H1 (cell line): ENCODE measurements at regions not wholly inside any gene's neighbourhood (a gene's known extent, or its start where the extent isn't known, plus 50 kb on each side); places are given as distances from the start of the nearest gene placed in this dataset.

ENCODE experiments used
- CTCF ChIA-PET: fragments of 300-600 bp; sonication (Branson Sonifier 250); formaldehyde crosslinking; loops from one replicate; lab custom pipeline; 2021; ENCODE audit not compliant: partially characterized antibody; lab: Charles Lee
- POLR2A ChIA-PET: fragments of 300-600 bp; sonication (Branson Sonifier 250); formaldehyde crosslinking; loops from one replicate; lab custom pipeline; 2021; ENCODE audit warnings: inconsistent platforms; ENCODE audit not compliant: partially characterized antibody; lab: Charles Lee
- DNase-seq, 2 experiments: peaks; one replicate each; pipeline versions ENCODE4 v3.0.0 to v3.0.0-alpha.2; 2010 to 2022; ENCODE audit warnings: low spot score in 2 of 2, low read depth in 1 of 2, mixed read lengths in 1 of 2
- FAIRE-seq: peaks from 2 replicates; lab custom pipeline; 2011; peaks lifted over from hg19 to GRCh38; lab: Jason Lieb, UNC
- H2AFZ ChIP-seq: 2 replicates; pipeline ENCODE4 v1.8.1; 2012; ENCODE audit warnings: low read length, inconsistent platforms
- H2AK5ac ChIP-seq: 2 replicates; pipeline ENCODE4 v1.6.1; 2013; ENCODE audit warnings: low read depth, low read length
- H2BK120ac ChIP-seq: replicated peaks from 2 replicates; pipeline ENCODE3; 2013; ENCODE audit warnings: low read depth, low read length, inconsistent platforms
- H2BK12ac ChIP-seq: 2 replicates; pipeline ENCODE4 v1.6.1; 2013; ENCODE audit warnings: low read depth, low read length
- H2BK15ac ChIP-seq: 2 replicates; pipeline ENCODE4 v1.6.1; 2013; ENCODE audit warnings: low read length
- H2BK20ac ChIP-seq: 2 replicates; pipeline ENCODE4 v1.6.1; 2013; ENCODE audit warnings: low read length
- H2BK5ac ChIP-seq: 2 replicates; pipeline ENCODE4 v1.6.1; 2013; ENCODE audit warnings: low read depth, low read length
- H3K14ac ChIP-seq: 2 replicates; pipeline ENCODE4 v1.6.1; 2013; ENCODE audit warnings: inconsistent platforms; ENCODE audit not compliant: insufficient read length
- H3K18ac ChIP-seq: 2 replicates; pipeline ENCODE4 v1.6.1; 2013; ENCODE audit warnings: low read length; ENCODE audit errors: extremely low read depth
- H3K23ac ChIP-seq: 2 replicates; pipeline ENCODE4 v1.6.1; 2013; ENCODE audit warnings: inconsistent platforms; ENCODE audit not compliant: insufficient read length
- H3K23me2 ChIP-seq: 2 replicates; pipeline ENCODE4 v1.6.1; 2013; ENCODE audit warnings: low read depth, low read length
- H3K27ac ChIP-seq: 2 replicates; pipeline ENCODE4 v1.6.1; 2011; ENCODE audit warnings: low read depth, low read length, inconsistent platforms
- H3K27me3 ChIP-seq, 4 experiments: replicated peaks in 1 of 4; 1 replicate in 1 of 4; 2 replicates in 3 of 4; pipeline versions ENCODE4 v1.6.1 to v1.8.1; 2011 to 2013; ENCODE audit warnings: low read length in 3 of 4, mild to moderate bottlenecking in 3 of 4, inconsistent platforms in 2 of 4, mixed read lengths in 2 of 4, moderate library complexity in 1 of 4; ENCODE audit not compliant: control insufficient read depth in 3 of 4, insufficient read depth in 3 of 4; ENCODE audit errors: extremely low read depth in 1 of 4
- H3K36me3 ChIP-seq, 4 experiments: 2 replicates each; pipeline versions ENCODE4 v1.6.1 to v1.8.1; 2011 to 2013; ENCODE audit warnings: mild to moderate bottlenecking in 4 of 4, low read length in 3 of 4, moderate library complexity in 2 of 4, control low read depth in 1 of 4, inconsistent platforms in 1 of 4; ENCODE audit not compliant: insufficient read depth in 4 of 4, control insufficient read depth in 2 of 4
- H3K4ac ChIP-seq: replicated peaks from 2 replicates; pipeline ENCODE3; 2013; ENCODE audit warnings: low read length, low read depth, mixed read lengths, inconsistent platforms; ENCODE audit not compliant: insufficient read length
- H3K4me1 ChIP-seq, 4 experiments: replicated peaks in 1 of 4; 1 replicate in 1 of 4; 2 replicates in 3 of 4; pipeline versions ENCODE4 v1.6.1 to v1.8.1; 2011 to 2013; ENCODE audit warnings: low read length in 3 of 4, inconsistent platforms in 2 of 4, mixed read lengths in 1 of 4; ENCODE audit not compliant: insufficient read depth in 4 of 4, control insufficient read depth in 3 of 4
- H3K4me2 ChIP-seq, 2 experiments: 2 replicates each; pipeline versions ENCODE4 v1.6.1 to v1.8.1; 2011 to 2013; ENCODE audit warnings: low read depth in 2 of 2, low read length in 2 of 2, control low read depth in 1 of 2, inconsistent platforms in 1 of 2, mild to moderate bottlenecking in 1 of 2; ENCODE audit not compliant: insufficient read depth in 1 of 2
- H3K4me3 ChIP-seq, 4 experiments: fragments of 200-600, 300-600 bp in 1 of 4; sonication (generic), shearing (Covaris generic), sonication (Bioruptor Twin) in 1 of 4; 2 replicates each; pipeline versions ENCODE4 v1.5.1 to v1.8.1; 2011 to 2016; ENCODE audit warnings: low read length in 4 of 4, low read depth in 3 of 4, control low read depth in 2 of 4, inconsistent platforms in 2 of 4, mild to moderate bottlenecking in 2 of 4, mixed read lengths in 1 of 4, moderate library complexity in 1 of 4; ENCODE audit not compliant: insufficient read depth in 2 of 4; ENCODE audit errors: extremely low read depth in 1 of 4
- H3K56ac ChIP-seq: replicated peaks from 2 replicates; pipeline ENCODE3; 2013; ENCODE audit warnings: low read depth, mild to moderate bottlenecking, mixed read lengths, low read length, inconsistent platforms; ENCODE audit not compliant: insufficient read length
- H3K79me1 ChIP-seq: 2 replicates; pipeline ENCODE4 v1.6.1; 2013; ENCODE audit warnings: low read depth, low read length, control low read depth
- H3K79me2 ChIP-seq, 2 experiments: 2 replicates each; pipeline versions ENCODE4 v1.6.1 to v1.8.1; 2012 to 2013; ENCODE audit warnings: low read length in 2 of 2, mild to moderate bottlenecking in 2 of 2, inconsistent platforms in 1 of 2; ENCODE audit not compliant: insufficient read depth in 2 of 2, control insufficient read depth in 1 of 2
- H3K9ac ChIP-seq, 4 experiments: replicated peaks in 1 of 4; 1 replicate in 1 of 4; 2 replicates in 3 of 4; pipeline versions ENCODE4 v1.6.1 to v1.8.1; 2011 to 2013; ENCODE audit warnings: low read depth in 3 of 4, low read length in 3 of 4, control low read depth in 2 of 4, mild to moderate bottlenecking in 2 of 4, moderate library complexity in 2 of 4, inconsistent platforms in 1 of 4; ENCODE audit errors: extremely low read depth in 1 of 4
- H3K9me3 ChIP-seq, 2 experiments: 2 replicates each; pipeline versions ENCODE4 v1.6.1 to v1.8.1; 2012 to 2013; ENCODE audit warnings: mild to moderate bottlenecking in 2 of 2, moderate library complexity in 2 of 2, control low read depth in 1 of 2, inconsistent platforms in 1 of 2, low read depth in 1 of 2, low read length in 1 of 2, mixed read lengths in 1 of 2; ENCODE audit not compliant: insufficient read depth in 2 of 2
- H4K20me1 ChIP-seq, 2 experiments: replicated peaks in 1 of 2; 2 replicates each; pipeline versions ENCODE3 to v1.8.1; 2011 to 2013; ENCODE audit warnings: inconsistent platforms in 2 of 2, low read length in 2 of 2, mild to moderate bottlenecking in 1 of 2; ENCODE audit not compliant: insufficient read depth in 2 of 2, control insufficient read depth in 1 of 2
- H4K5ac ChIP-seq: 2 replicates; pipeline ENCODE4 v1.6.1; 2013; ENCODE audit warnings: low read length, low read depth, mixed read lengths, inconsistent platforms; ENCODE audit not compliant: insufficient read length
- H4K8ac ChIP-seq: 2 replicates; pipeline ENCODE4 v1.8.0; 2013; ENCODE audit warnings: mild to moderate bottlenecking, moderate library complexity, low read length, inconsistent platforms; ENCODE audit not compliant: insufficient read depth; ENCODE audit errors: extremely low read depth
- H4K91ac ChIP-seq: replicated peaks from 2 replicates; pipeline ENCODE3; 2013; ENCODE audit warnings: low read length, mixed read lengths, inconsistent platforms; ENCODE audit not compliant: insufficient read length
- CBX5 ChIP-seq: fragments of 300-800, 300-1000 bp; sonication (generic); IDR thresholded peaks from 2 replicates; pipeline ENCODE4 v1.7.1; 2016; ENCODE audit warnings: antibody characterized with exemption, low read length, low read depth
- EP300 ChIP-seq, 2 experiments: IDR thresholded peaks; 1 replicate in 1 of 2; 2 replicates in 1 of 2; pipeline ENCODE4 v1.6.1; 2011 to 2012; ENCODE audit warnings: low read depth in 2 of 2, low read length in 2 of 2, mild to moderate bottlenecking in 2 of 2, borderline replicate concordance in 1 of 2, inconsistent platforms in 1 of 2, moderate library complexity in 1 of 2
- HDAC6 ChIP-seq: IDR thresholded peaks from one replicate; pipeline ENCODE4 v1.7.1; 2012; ENCODE audit warnings: low read depth, mild to moderate bottlenecking, inconsistent platforms, low read length, moderate library complexity
- KDM4A ChIP-seq: IDR thresholded peaks from one replicate; pipeline ENCODE4 v1.7.1; 2012; ENCODE audit warnings: low read depth, mild to moderate bottlenecking, moderate library complexity, low read length, inconsistent platforms; ENCODE audit not compliant: severe bottlenecking
- KDM5A ChIP-seq: fragments of 200-600 bp; IDR thresholded peaks from 2 replicates; pipeline ENCODE4 v1.7.1; 2012; ENCODE audit warnings: mild to moderate bottlenecking, low read length, inconsistent platforms, mixed read lengths
- MAFK ChIP-seq: IDR thresholded peaks from 2 replicates; pipeline ENCODE4 v1.6.1; 2012; ENCODE audit warnings: low read depth, mild to moderate bottlenecking, improper control_type of control experiment, low read length
- POLR2A ChIP-seq, 2 experiments: IDR thresholded peaks; 1 replicate in 1 of 2; 2 replicates in 1 of 2; pipeline ENCODE4 v1.6.1; 2011; ENCODE audit warnings: low read depth in 2 of 2, low read length in 2 of 2, mild to moderate bottlenecking in 2 of 2; ENCODE audit errors: control extremely low read depth in 1 of 2
- RXRA ChIP-seq: IDR thresholded peaks from 2 replicates; pipeline ENCODE4 v1.6.1; 2011; ENCODE audit warnings: low read depth, mild to moderate bottlenecking, low read length, moderate library complexity; ENCODE audit not compliant: insufficient read depth
- SAP30 ChIP-seq: fragments of 300-600 bp; sonication (generic); IDR thresholded peaks from 2 replicates; pipeline ENCODE4 v1.7.1; 2012; ENCODE audit warnings: low read length, moderate library complexity, mild to moderate bottlenecking, inconsistent platforms; ENCODE audit not compliant: insufficient read depth, insufficient replicate concordance
- SIN3A ChIP-seq, 2 experiments: IDR thresholded peaks in 1 of 2; conservative IDR thresholded peaks in 1 of 2; 2 replicates each; pipeline ENCODE4 v1.6.1; 2011 to 2012; ENCODE audit warnings: low read length in 2 of 2, improper control_type of control experiment in 1 of 2, low read depth in 1 of 2, mild to moderate bottlenecking in 1 of 2
- TAF7 ChIP-seq: optimal IDR thresholded peaks from 2 replicates; pipeline ENCODE3; 2011; ENCODE audit warnings: low read depth, mild to moderate bottlenecking, inconsistent platforms, low read length, moderate library complexity, borderline replicate concordance
- TF ChIP-seq, protein P1 (sequence below): IDR thresholded peaks from 2 replicates; pipeline ENCODE4 v1.6.1; 2012; ENCODE audit warnings: inconsistent platforms

DNA sequence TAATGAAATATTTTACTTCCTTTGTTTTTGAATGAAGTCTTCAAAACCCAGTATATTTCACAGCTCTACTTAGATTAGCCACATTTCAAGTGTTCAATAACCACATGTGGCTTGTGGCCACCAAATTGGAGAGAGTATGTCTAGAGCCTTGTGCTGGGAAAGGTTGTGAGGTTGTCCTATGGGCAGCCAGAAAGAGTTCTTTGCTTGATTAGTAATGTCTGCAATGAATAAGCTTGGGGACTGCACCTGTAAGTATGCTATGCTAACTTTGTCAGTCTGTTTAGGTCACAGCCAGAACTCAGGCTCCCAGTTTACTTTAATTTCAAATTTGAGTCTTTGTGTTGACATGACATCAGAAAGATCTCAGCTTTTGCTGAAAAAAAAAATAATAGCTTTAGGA is 294.9 kb upstream of the SOX14 start:
- H3K14ac ChIP-seq: no peak overlapping the region
- no peak overlapping the region for H3K23ac ChIP-seq
- no peak overlapping the region for H3K4me2 ChIP-seq
- no peaks in the 10 kb centered on the region for H4K20me1 ChIP-seq
- no peak overlapping the region for H4K91ac ChIP-seq
- H3K9me3 ChIP-seq: no peaks in the 10 kb centered on the region
- H3K79me1 ChIP-seq: no peaks in the 10 kb centered on the region
- H3K9ac ChIP-seq: no peak overlapping the region
- CTCF ChIA-PET: interaction anchor here (0.6 to 1.2 kb wide), 3 partner anchors 59 to 456 kb away, joined by 3 read pairs; no protein-coding TSS in a partner anchor
- POLR2A ChIA-PET: no interaction called here
- no peak overlapping the region for H3K4ac ChIP-seq
- no peaks in the 10 kb centered on the region for H3K79me2 ChIP-seq
- no peak overlapping the region for H4K8ac ChIP-seq
- H2BK15ac ChIP-seq: no peak overlapping the region
- TF ChIP-seq KDM4A (no peak), CBX5 (no peak), SAP30 (no peak), MAFK (no peak), POLR2A (IDR thresholded peaks at IDR 0.05; ENCODE audit: control extremely low read depth in 1 of 2, low read depth in 2 of 2, low read length in 2 of 2) (no peak), RXRA (no peak), HDAC6 (no peak), EP300 (IDR thresholded peaks at IDR 0.05; ENCODE audit: borderline replicate concordance in 1 of 2, low read depth in 2 of 2, low read length in 2 of 2) (no peak), KDM5A (no peak), SIN3A (conservative IDR thresholded peaks at IDR 0.05 in 1 of 2, IDR thresholded peaks at IDR 0.05 in 1 of 2; ENCODE audit: low read depth in 1 of 2, low read length in 2 of 2) (no peak), TAF7 (no peak)
- TF ChIP-seq, protein P1, sequence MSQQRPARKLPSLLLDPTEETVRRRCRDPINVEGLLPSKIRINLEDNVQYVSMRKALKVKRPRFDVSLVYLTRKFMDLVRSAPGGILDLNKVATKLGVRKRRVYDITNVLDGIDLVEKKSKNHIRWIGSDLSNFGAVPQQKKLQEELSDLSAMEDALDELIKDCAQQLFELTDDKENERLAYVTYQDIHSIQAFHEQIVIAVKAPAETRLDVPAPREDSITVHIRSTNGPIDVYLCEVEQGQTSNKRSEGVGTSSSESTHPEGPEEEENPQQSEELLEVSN: no peak
- no peaks in the 10 kb centered on the region for H3K23me2 ChIP-seq
- H3K4me3 ChIP-seq: no peak overlapping the region
- no peaks in the 10 kb centered on the region; a peak in 2 of 7 replicates for H3K27me3 ChIP-seq
- H2AK5ac ChIP-seq: no peak overlapping the region
- H2BK12ac ChIP-seq: no peak overlapping the region
- H3K18ac ChIP-seq: no peak overlapping the region
- DNase-seq (no peak), FAIRE-seq (no peak)
- H3K36me3 ChIP-seq: no peaks in the 10 kb centered on the region
- H2AFZ ChIP-seq: no peak overlapping the region
- no peak overlapping the region for H4K5ac ChIP-seq
- H3K27ac ChIP-seq: no peak overlapping the region
- no peak overlapping the region for H2BK5ac ChIP-seq
- no peak overlapping the region for H2BK20ac ChIP-seq
- H3K56ac ChIP-seq: no peak overlapping the region
- peaks cover 0 to 3% (median 0%) of the 10 kb centered on the region in 4 experiments; a peak in 1 of 7 replicates for H3K4me1 ChIP-seq
- no peak overlapping the region for H2BK120ac ChIP-seq
